DND-41 (cell line): ENCODE measurements at regions not wholly inside any gene's neighbourhood (a gene's known extent, or its start where the extent isn't known, plus 50 kb on each side); places are given as distances from the start of the nearest gene placed in this dataset.

ENCODE experiments used
- EZH2 ChIP-seq: IDR thresholded peaks from 3 replicates; pipeline ENCODE4 v1.6.1; 2012; ENCODE audit warnings: borderline replicate concordance, low read depth, mild to moderate bottlenecking, moderate library complexity, low read length, inconsistent platforms; ENCODE audit not compliant: severe bottlenecking
- TF ChIP-seq, protein P1 (sequence below): IDR thresholded peaks from 2 replicates; pipeline ENCODE4 v1.5.1; 2012; ENCODE audit warnings: borderline replicate concordance, low read length, moderate library complexity, mild to moderate bottlenecking; ENCODE audit not compliant: poor library complexity, severe bottlenecking; ENCODE audit errors: extremely low read depth

- TF ChIP-seq, protein P1, sequence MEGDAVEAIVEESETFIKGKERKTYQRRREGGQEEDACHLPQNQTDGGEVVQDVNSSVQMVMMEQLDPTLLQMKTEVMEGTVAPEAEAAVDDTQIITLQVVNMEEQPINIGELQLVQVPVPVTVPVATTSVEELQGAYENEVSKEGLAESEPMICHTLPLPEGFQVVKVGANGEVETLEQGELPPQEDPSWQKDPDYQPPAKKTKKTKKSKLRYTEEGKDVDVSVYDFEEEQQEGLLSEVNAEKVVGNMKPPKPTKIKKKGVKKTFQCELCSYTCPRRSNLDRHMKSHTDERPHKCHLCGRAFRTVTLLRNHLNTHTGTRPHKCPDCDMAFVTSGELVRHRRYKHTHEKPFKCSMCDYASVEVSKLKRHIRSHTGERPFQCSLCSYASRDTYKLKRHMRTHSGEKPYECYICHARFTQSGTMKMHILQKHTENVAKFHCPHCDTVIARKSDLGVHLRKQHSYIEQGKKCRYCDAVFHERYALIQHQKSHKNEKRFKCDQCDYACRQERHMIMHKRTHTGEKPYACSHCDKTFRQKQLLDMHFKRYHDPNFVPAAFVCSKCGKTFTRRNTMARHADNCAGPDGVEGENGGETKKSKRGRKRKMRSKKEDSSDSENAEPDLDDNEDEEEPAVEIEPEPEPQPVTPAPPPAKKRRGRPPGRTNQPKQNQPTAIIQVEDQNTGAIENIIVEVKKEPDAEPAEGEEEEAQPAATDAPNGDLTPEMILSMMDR: no peak
- TF ChIP-seq EZH2: no peak
These were observed 427.7 kb downstream of the HTR7 start for GRCh38 chr10:90430186-90430585.
